GM21529 (cell line): ENCODE measurements at regions not wholly inside any gene's neighbourhood (a gene's known extent, or its start where the extent isn't known, plus 50 kb on each side); places are given as distances from the start of the nearest gene placed in this dataset.

Experiments
- ATAC-seq: cut with Tn5 transposase; IDR thresholded peaks from one replicate; pipeline ENCODE4 v1.9.1; 2021; ENCODE audit not compliant: unreplicated experiment

DNA sequence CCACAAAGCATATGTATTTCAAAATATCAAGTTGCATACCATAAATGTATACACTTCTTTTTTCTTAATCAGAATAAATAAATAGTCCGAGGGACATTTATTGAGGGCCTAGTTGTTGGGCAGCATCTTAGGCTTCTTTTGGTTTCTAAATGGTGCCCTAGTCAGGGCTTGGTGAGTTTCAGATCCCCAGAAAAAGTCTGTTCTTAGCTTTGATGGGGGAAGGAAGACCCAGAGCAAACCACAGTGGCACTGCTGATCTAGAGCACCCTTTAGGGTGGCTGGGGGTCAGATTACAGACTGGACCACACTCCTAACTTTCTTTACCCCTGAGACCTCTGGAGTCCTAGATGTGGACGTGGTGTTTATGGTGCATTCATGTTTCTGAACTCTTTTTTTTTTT lies 97.8 kb downstream of the C9orf152 start:
- ATAC-seq = peak; percentile 80

DNA sequence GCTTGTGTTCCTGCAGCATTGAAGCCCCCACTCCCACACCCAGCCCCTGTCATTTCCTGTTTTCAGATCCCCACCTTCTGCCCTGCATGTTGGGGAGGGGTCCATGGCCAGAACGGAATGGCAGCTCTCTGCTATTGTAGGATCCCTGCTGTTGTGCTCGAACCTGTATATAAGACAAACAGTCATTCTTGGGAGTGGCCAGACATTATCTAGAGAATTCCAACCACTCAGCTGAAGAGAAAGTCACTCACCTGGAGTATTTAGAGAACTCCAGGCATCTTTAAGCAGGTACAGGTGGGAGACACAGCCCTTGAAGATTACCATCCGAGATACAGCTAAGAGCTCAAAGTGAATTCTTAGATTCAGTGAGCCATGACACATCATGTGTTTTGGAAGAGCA lies 96.1 kb downstream of the C9orf152 start:
- no peak for ATAC-seq

DNA sequence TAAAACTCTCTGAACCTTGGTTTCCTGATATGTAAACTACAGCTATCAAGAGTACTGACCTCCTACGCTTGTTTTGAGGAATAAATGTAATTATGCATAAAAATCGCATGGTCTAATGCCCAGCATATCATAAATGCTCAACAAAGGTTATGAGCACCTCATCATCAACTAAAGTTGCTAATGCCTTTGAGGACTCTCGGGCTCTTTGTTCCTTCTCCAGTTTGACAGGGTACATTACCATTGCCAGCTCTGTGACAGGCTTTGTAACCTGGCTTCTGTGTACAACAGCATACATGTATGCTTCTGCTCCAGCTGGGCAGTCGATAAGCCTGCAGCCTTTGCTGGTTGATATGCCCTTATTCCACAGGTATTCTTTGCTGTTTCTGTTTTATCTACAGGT lies 95.2 kb downstream of the C9orf152 start:
- no peak for ATAC-seq

DNA sequence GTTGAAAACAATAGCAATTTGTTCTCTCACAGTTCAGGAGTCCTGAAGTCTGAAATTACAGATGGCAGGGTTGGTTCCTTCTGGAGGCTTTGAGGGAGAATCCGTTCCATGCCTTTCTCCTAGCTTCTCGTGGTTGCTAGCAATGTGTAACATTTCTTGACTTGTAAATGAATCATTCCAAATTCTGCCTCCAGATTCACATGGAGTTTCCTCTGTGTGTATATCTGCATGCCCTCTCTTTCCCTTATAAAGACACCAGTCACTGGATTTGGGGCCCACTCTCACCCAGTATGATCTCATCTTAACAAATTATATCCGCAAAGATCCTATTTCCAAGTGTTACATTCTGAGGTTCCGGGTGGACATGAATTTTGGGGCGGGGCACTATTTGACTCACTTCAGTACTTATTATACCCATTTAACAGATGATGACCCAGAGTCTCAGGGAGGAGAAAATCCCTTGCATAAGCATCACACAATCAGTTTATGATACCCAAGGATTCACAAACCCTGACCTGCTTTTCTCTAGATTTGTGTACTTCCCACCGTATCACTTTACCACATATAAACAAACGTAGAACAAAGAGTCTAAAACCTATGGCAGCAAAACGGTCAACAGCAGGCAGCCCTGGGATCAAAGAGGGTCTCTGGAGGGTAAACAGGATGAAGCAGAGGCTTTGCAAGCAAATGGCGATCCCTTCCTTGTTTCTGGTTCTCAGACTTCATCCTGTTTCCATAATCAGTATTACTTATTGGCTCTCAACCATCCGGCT lies 93.7 kb downstream of the C9orf152 start:
- no peak for ATAC-seq

DNA sequence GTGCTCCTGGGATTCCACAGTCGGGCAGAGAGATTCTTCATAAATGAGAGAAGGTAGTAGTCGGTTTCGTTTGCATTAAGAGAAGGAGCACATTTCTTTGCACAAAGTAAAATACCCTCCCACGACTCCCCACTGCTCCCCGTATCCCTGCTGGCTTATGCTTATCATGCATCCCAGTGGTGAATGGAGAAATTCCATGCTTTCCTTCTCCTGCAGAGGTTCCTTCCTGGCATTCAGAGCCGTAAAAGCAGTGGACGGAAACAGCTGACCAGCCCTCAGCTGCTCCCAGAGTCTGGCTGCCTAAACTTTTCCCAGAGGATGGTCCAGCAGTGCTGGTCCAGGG lies 93.1 kb downstream of the C9orf152 start:
- ATAC-seq = no peak

DNA sequence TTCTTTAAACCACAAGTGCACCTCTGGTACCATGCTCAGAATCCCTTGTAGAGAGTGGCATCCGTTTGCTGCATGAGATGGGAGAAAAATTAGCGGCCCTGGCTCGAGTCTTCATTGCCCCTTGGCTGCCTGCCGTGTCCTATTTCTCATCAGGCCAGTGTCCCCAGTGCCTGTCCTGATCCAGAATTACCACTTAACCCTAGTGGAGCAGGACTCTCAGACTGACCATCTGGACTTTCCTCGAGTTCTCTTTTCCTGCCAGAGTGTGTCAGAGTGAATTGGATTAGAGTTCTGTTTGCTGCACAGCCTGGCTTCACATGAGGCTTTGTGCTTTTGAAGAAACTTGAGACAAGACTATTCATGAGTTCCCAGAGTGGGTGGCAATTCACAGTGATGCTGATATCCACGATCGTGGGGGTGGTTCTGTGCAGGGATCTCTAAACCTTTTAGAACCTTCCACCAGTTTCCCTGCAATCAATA lies 92.6 kb downstream of the C9orf152 start:
- ATAC-seq = no peak

DNA sequence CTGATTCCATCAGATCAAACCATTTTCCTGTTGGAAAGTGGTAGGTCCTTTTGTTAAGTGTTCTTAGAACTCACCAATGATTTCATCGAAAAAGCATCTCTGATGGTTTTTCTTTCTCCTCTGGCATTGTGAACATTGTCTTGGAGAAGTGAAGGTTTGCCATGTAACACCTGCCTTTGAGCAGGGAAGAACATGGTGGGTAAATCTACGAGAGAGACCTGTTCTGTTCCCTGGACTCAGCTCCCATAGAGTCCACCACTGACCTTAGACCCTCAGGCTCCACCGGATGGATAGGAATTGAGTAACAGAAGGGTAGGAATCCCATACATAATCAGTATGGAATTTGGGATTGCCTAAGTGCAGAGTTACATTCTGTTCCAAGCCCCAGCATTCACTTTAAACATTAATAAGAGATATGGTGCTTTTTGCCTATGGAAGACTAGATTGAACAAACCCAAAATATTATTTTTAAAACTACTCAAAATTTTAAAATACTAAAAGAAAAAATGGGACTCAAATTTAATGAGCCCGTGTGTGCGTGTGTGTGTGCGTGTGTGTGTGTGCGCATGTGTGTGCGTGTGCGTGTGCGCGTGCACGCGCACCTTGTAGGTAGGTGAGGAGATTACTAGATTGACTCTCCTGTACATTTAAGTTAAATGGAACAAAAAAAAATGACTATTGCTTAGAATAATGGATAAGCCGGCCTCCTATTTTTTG lies 92.0 kb downstream of the C9orf152 start:
- no peak for ATAC-seq

DNA sequence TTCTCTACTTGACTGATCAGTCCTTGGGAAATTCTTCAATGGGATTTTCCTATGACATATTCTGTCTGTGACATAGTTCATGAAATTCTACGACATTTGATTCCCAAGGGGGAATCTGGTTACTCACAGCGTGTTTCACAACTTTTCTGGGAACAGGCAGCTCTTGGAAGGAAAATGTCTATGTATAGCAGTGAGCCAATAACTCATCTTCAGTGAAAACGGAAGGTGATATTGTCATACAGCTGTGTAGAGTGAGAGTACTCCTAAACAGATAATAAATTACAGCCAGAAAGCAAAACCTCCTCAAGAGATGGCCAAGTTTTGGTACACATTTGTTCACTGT lies 91.4 kb downstream of the C9orf152 start:
- ATAC-seq = no peak

DNA sequence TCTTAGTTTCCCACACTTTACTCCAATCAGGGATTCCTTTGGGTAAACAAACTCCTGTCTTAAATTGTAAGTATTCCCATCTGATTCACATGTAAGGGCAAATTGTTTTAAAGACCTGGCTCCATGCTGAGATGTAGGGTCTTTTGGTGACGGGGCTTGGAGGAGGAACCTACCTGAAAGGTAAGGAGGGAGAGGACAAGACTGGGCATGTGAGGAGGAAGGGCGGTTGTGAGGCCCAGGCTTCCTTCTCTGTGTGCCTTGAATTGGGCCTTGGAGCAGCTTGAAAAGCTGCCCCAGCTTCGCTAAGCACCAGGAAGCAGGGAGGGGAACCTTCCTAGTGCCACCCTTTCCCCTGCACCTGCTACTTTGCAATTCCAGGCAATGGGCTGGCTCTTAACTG lies 86.8 kb downstream of the C9orf152 start:
- no peak for ATAC-seq

DNA sequence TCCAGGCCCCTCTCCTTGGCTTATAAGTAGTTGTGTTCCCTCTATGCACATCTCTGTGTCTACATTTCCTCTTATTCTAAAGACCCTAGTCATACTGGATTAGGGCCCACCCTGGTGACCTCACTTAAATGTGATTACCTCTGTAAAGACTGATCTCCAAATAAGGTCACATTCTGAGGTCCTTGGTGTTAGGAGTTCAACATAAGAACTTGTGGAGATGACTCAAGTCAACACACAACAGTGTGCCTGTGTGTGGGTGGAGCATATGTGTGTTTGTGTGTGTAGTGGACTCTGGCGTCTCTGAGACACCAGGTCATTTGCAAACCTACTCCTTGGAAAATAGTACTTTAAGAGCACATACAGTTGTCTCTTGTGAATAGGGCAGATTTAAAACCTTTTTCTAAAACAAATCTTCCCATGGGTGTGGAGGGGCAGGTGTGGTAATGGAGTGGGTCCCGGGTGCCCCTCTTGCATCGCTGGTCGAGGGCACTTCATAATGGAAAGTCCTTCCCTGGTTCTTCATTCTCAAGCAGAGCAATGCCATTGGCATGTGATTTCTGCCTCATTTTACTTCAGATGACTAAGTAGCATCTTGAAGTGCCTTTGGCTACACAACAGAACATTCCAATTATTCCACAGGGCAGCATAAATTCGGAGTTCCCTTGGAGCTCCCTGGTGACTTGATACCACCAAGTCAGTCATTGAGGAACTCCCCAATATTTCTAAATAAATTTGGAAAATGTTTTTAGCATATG lies 84.4 kb downstream of the C9orf152 start:
- ATAC-seq = no peak

DNA sequence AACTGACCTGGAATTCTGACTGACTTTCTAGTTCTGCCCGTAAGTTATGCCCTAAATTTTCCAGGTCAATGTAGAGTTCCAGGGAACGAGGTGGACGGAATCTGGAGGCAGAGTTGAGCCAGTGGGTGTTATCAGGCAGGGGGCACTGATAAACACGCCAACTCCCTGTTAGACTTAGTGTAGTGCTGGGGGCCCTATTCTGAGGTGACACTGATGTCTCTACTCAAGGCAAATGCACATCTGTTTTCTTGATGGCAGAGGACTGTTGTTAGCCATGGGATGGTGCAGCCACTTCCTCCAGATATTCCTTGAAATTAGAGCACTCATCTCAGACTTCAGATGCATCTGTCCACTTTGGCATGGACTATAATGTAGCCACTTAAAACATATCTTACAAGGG lies 83.5 kb downstream of the C9orf152 start:
- no peak for ATAC-seq

DNA sequence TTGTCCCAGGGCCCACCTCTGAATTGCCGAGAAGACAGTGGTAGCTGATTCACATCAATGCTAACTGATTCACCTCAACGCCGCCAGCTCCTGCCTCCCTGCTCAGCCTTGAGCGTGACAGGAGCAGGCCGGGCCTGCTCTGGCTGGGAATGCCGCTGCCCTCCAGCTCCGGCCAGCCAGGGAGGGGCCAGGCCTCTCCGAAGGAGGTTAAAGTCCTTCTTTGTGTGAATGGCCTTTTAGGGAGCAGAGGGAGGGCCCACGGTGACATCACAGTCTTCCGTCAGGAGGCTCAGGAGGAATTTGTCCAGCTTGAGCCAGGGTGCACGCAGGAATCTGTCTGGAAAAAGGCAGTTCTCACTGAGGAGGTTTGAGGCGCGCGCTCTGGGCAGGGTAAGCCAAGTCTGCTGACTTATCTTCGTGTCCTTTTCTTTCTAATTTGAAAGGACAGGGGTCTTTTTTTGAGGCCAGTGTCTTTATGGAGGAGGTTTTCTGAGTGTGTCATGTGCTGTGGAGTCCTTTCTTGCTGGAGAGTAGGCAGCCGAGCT lies 82.7 kb downstream of the C9orf152 start:
- no peak for ATAC-seq

DNA sequence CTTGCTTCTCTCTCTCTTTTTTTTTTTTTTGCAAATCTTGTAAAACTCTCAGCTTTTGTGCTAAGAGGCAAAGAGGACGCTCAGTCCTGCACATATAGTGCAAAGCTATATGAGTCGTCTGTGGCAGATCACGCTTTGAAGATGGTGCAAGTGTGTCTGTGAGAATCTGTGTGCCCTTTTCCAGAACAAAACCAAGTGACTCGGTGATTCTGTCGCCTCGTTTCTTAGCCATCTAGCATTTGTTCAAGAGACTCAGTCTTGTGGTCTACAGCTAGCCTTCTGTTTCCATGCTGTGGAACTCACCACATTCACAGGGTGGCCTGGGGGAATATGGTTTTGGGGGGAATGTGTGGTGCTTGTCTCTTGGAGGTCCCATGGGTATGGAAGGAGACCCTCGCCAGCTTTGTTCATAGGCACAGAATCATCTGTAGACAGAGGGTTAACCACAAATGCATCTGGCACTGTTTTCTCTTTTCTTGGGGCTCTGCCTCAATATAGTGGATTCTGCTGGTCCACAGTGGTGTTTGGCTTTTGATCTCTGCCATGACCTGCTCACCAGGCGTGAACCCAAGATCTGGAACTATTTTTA lies 82.1 kb downstream of the C9orf152 start:
- no peak for ATAC-seq

DNA sequence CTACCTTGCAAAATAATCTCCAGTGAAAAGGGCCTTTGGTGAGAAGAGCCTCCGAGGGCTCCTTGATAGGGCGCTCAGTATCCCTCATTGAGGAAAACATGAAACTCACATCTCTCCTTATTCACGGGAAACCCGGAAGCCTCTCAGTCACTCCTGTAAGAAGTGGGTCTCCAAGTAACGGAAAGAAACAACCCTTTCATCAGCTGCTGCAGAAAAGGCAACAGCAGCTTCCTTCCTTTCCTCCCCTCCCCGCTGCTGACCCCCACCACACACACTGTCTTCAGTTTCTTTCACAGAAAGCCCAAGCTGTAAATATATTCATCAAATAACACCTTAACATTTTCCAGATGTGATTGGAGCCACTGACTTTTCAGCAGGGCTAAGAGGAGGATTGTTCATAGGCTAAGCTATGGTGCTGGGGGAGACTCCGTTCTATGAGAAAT lies 81.4 kb downstream of the C9orf152 start:
- ATAC-seq = no peak

DNA sequence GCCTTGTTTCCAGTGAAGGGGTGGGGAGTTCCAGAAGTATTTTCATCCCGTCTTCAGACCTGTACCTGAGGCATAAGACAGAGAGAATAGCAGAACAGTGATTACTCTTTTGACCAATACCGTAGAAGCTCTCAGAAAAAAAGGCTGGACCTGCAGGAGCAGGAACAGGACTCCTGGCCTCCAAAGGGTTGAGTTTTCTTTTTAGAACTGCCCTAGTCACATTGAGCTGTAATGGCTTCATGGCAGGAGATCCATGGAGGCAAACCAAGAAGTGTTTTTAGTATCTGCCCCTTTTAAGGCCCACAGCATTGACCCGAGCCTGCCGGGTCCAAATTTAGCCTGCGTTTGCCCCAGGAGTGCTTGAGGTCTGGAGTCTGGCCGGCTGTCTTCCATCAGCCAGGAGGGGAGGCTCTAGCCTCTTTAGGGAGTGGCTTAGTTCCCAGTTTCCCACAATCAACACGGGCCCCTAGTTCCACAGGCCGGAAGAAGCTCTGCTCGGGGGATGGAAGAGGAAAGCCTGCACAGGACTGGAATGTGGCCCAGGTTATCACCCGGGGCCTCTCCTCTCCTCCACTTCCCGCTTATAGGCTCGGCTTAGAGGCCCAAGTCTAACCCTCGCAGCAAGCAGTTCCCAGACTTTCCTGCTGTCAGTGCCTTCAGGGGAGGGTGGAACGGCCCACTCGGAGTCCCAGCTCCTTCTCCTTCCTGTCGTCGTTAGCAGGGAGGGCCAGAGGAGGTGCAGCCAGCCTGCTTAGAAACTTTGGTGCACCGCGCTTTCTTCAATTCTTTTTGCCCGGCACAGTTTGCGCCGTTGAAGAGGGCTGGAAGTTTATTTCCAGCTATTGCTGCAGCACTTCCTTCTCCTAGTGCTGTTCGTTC lies 80.7 kb downstream of the C9orf152 start:
- no peak for ATAC-seq

DNA sequence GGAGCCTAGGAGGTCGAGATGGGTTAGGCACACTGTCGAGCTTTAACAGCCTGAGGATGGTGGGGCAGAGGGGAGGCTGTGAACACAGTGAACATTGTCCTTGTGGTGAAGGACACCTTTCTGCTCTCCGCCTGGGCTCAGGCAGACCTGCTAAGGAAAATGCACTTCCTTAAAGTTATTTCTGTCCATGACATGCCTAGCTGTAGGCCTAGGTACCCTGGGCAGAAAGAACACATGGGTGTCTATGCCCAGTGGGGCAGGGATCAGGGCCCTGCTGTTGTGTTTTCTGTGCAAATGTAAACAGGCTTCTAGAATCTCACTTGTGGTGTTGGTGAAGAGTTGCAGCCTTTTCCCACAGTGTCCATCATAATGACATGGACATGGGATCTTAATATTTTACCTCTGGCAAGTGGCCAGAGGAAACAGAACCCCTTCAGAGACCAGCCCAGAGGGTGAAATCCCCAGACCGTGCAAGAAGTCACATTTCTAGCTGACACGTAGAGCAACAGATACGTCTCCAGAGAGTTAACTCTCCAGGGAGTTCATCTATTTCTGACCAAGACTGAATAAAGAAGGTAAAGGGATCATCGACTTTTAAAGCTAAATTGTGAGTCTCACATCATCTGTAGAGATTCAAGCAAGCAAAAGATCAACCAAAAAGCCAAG lies 79.2 kb downstream of the C9orf152 start:
- peak; percentile 83 for ATAC-seq

DNA sequence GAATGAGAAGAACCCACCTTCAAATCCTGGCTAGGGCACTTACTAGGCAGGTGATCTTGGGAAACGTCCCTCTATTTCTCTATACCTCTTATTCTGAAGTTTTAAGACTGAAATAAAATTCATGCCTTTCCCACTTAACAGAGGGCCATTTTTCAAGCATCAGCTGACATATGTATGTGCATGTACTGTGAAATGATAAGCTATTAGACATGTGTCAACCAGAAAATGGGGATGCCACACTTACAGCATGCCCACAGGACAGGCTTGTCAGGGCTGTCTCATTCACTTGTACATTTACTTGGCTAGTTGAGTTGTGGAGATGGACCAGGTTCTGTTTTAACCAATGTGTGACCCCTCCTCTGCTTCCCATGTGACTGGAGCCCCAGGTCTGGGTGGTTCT lies 78.5 kb downstream of the C9orf152 start:
- ATAC-seq = peak; percentile 20

DNA sequence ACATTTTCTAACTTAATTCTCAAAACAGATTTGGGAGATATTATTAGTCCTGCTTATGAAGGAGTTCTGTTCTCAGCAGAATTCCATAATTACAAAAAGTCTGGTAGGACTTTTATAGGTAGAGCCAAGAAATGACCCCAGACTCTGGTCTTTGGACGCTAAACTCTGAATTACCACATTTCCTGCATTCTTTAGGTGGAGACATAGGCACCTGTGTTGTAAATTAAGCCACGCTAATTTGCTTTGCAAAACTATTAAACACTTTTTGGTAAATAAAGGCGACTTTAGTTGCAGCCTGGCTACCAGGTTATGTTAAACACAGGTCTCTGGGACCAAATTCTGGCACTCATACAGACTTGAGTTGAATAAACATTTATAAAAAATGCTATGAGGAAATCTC lies 77.7 kb downstream of the C9orf152 start:
- no peak for ATAC-seq

DNA sequence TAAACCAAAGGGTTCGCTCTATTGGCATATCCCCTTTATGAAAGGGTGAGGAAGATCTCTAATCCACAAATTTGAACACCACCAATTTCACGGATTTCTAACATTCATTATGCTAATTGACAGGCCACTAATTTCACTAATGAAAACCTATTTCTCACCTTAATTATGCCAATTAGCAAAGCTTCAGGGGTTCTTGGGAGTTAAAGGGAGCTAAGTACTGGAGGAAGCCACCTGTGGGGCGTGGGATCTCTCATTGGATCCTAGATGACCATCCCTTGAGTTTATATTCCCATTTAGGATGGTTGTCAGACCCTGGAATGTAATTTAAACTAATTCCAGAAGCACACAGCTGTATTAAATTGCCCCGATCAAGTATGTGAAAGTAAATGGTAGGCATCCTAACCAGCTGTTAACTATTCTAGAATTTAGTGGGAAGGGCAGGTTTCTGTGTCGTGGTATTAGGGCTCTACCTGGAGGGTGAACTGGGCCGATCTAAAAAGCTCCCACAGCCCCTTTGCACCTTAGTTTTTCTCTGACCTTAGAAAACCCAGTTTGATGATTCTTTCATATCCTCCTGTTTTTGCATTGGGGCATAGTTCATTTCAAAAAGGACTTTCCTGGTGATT lies 77.1 kb downstream of the C9orf152 start:
- no peak for ATAC-seq
